Neural cell (in vitro differentiated cells): ENCODE measurements at regions not wholly inside any gene's neighbourhood (a gene's known extent, or its start where the extent isn't known, plus 50 kb on each side); places are given as distances from the start of the nearest gene placed in this dataset.

Experiments used
- EZH2 ChIP-seq: fragments of 200-600, 300-800 bp; shearing (Covaris generic), sonication (generic); IDR thresholded peaks from 2 replicates; pipeline ENCODE4 v1.6.1; 2014; ENCODE audit warnings: antibody characterized with exemption, low read length, borderline replicate concordance, mild to moderate bottlenecking; ENCODE audit not compliant: insufficient read depth, poor library complexity, severe bottlenecking
- POLR2AphosphoS5 ChIP-seq: IDR thresholded peaks from 2 replicates; pipeline ENCODE4 v1.6.1; 2012
- REST ChIP-seq: IDR thresholded peaks from 2 replicates; pipeline ENCODE4 v1.6.1; 2012; ENCODE audit warnings: borderline replicate concordance
- TF ChIP-seq, protein P1 (sequence below): fragments of 450-650 bp; IDR thresholded peaks from 2 replicates; pipeline ENCODE4 v1.5.1; 2014; ENCODE audit warnings: antibody characterized with exemption, mild to moderate bottlenecking, moderate library complexity; ENCODE audit not compliant: poor library complexity, severe bottlenecking

DNA sequence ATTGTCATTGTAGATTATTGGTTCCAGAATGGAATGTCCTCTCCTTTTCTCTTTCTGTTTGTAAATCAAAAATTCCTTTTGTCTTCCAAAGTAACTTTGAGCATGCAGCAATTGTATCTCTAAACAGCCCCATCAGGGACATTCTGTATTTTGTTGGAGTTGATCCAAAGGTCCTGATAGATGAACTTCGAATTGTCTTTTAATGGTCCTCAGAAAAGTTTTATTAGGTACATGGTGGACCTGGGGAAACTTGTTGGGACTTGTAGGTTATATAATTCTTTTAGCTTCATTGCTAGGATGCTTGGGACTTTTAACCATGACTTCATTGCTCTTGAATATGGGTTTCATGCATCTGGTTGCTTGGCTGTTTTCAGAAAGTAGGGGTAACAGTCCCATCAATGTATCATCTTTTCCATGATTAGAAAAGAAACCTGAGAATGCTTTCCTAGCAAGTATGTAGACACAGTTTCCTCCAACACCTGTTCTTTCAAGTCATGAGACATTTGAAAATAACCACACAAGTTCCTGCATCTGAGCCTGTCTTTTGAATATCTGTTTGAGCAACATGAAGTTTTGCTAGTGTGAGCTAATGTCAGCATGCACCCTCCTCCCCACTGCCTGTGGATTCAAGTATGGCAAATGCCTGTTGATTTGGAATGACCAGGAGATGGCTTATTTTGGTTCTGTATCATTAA is 413.1 kb downstream of the KCNRG start:
- TF ChIP-seq POLR2AphosphoS5 (no peak), EZH2 (no peak), REST (no peak)
- TF ChIP-seq, protein P1, sequence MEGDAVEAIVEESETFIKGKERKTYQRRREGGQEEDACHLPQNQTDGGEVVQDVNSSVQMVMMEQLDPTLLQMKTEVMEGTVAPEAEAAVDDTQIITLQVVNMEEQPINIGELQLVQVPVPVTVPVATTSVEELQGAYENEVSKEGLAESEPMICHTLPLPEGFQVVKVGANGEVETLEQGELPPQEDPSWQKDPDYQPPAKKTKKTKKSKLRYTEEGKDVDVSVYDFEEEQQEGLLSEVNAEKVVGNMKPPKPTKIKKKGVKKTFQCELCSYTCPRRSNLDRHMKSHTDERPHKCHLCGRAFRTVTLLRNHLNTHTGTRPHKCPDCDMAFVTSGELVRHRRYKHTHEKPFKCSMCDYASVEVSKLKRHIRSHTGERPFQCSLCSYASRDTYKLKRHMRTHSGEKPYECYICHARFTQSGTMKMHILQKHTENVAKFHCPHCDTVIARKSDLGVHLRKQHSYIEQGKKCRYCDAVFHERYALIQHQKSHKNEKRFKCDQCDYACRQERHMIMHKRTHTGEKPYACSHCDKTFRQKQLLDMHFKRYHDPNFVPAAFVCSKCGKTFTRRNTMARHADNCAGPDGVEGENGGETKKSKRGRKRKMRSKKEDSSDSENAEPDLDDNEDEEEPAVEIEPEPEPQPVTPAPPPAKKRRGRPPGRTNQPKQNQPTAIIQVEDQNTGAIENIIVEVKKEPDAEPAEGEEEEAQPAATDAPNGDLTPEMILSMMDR, result no peak
